ENCODE measurements at regions not wholly inside any gene's neighbourhood (a gene's known extent, or its start where the extent isn't known, plus 50 kb on each side); places are given as distances from the start of the nearest gene placed in this dataset.
A peak's percentile ranks its signal among the peaks of the same experiment; 100 is the strongest.
"Not testable (repeated sequence)": the region's sequence is repeated elsewhere in the genome, so short reads cannot be mapped to it uniquely, and the experiment has no call there.

DNA sequence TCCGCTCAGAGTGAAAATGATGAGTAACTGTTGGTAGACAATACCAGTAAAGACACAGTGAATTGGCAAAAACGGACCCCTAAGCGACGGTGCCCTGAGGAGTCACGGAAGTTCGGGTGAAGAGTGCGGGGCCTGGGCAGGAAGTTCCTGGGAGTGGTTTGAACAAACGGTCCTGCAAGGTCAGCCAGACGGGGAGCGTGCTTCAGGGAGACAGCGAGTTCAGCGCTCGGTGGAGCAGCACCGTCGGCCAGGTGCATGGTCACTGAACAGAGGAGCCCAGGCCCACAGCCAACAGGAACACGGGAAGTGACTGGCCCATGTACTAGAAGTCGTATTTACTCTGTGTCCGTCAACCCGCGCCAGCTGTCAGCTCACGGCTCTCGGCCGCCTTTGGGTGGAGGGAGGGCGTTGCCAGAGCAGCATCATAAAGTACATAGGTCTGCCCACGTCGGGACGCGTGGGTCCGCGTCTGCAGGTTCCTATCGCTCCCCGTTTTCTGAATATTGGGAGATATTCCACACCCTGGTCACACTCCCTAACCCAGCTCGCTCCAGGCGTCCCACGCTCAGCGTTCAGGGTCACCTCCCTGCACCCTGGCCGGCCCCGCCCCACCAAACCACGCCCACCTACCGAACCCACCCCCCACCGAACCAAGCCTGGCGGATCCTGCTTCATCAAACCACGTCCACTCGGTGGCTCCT, 75.6 kb upstream of the UXS1 start:
- TF ChIP-seq POLR2A (IDR thresholded peaks at IDR 0.05) (no peak), EP300 (IDR thresholded peaks at IDR 0.05) (no peak), POLR2AphosphoS5 (IDR thresholded peaks at IDR 0.05) (no peak)
- intact Hi-C loops (cut with DNase I), result no loop called here
- Histone ChIP-seq H3K9me3 (no peaks in the 10 kb centered on the region), H3K27me3 (no peaks in the 10 kb centered on the region), H3K27ac (no peak overlapping the region), H3K4me3 (peak overlapping the region in 2 of 4 donors; percentile 42 to 45), H3K4me1 (peaks cover 0 to 13% (median 5%) of the 10 kb centered on the region in 4 donors), H3K36me3 (no peaks in the 10 kb centered on the region)
- WGBS, 2 donors, result 4 to 16% methylated on average over 43 to 44 of the region's 44 CpGs
- no peak for DNase-seq

DNA sequence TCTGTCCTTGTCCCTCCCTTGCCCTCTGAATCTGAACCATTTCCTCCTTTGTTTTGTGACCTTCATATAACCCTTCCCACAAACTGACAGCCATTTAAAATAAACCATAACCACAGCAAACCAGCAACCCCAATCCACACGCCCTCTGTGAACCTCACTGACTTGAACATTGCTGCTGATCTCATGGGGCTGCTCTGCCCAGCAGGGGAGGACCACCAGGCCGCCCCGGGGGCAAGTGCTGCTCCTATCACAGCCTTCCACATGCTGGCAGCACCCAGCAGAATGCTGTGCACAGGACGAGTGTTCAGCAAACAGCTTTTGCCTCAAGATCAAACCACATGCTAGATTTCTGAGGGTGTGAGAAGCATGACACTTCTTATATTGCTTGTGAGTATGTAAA, 73.9 kb upstream of the UXS1 start:
- H3K27ac ChIP-seq, result no peak overlapping the region
- H3K9me3 ChIP-seq, result no peaks in the 10 kb centered on the region
- no peak for DNase-seq
- intact Hi-C loops (cut with DNase I), result no loop called here
- H3K4me1 ChIP-seq, result peaks cover 0 to 13% (median 5%) of the 10 kb centered on the region in 4 donors
- no peaks in the 10 kb centered on the region for H3K36me3 ChIP-seq
- TF ChIP-seq POLR2AphosphoS5 (IDR thresholded peaks at IDR 0.05) (no peak), POLR2A (IDR thresholded peaks at IDR 0.05) (no peak), EP300 (IDR thresholded peaks at IDR 0.05) (no peak)
- TF ChIP-seq, protein P1, sequence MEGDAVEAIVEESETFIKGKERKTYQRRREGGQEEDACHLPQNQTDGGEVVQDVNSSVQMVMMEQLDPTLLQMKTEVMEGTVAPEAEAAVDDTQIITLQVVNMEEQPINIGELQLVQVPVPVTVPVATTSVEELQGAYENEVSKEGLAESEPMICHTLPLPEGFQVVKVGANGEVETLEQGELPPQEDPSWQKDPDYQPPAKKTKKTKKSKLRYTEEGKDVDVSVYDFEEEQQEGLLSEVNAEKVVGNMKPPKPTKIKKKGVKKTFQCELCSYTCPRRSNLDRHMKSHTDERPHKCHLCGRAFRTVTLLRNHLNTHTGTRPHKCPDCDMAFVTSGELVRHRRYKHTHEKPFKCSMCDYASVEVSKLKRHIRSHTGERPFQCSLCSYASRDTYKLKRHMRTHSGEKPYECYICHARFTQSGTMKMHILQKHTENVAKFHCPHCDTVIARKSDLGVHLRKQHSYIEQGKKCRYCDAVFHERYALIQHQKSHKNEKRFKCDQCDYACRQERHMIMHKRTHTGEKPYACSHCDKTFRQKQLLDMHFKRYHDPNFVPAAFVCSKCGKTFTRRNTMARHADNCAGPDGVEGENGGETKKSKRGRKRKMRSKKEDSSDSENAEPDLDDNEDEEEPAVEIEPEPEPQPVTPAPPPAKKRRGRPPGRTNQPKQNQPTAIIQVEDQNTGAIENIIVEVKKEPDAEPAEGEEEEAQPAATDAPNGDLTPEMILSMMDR (IDR thresholded peaks at IDR 0.05), result no peak
- H3K27me3 ChIP-seq, result no peaks in the 10 kb centered on the region
- H3K4me3 ChIP-seq, result no peak overlapping the region
- 74 to 77% methylated on average over 4 of the region's 4 CpGs for WGBS, 2 donors

GRCh38 chr2:106261871-106262321, 67.8 kb upstream of the UXS1 start:
- no peaks in the 10 kb centered on the region for H3K4me1 ChIP-seq
- H3K9me3 ChIP-seq, result no peaks in the 10 kb centered on the region
- no peak for TF ChIP-seq EP300 (IDR thresholded peaks at IDR 0.05)
- H3K27ac ChIP-seq, result no peak overlapping the region
- no peak for DNase-seq
- H3K27me3 ChIP-seq, result no peaks in the 10 kb centered on the region
- no peaks in the 10 kb centered on the region for H3K36me3 ChIP-seq
- WGBS, 2 donors, result 59 to 65% methylated on average over 6 of the region's 6 CpGs
- no peak overlapping the region for H3K4me3 ChIP-seq
- intact Hi-C loops (cut with DNase I), result no loop called here

DNA sequence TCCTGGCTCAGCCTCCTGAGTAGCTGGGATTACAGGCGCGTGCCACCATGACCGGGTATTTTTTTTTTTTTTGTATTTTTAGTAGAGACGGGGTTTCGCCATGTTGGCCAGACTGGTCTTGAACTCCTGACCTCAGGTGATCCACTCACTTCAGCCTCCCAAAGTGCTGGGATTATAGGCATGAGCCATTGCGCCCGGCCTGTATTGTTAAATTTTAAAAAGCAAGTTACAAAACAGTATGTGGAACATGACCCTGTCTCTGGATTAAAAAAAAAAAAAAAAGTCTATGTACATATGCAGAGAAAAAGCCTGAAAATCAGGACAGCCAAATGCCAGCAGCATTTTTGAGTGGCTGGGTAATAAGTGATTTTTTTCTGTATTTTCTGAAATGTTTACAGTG, 64.8 kb upstream of the UXS1 start:
- H3K4me1 ChIP-seq; DNase-seq; H3K36me3 ChIP-seq; H3K9me3 ChIP-seq; H3K27ac ChIP-seq; H3K27me3 ChIP-seq; intact Hi-C loops (cut with DNase I); H3K4me3 ChIP-seq: not testable (repeated sequence)
- WGBS, 2 donors, result 92 to 96% methylated on average over 7 of the region's 7 CpGs

- H3K27me3 ChIP-seq, result no peaks in the 10 kb centered on the region
- 92 to 94% methylated on average over 3 of the region's 3 CpGs for WGBS, 2 donors
- no peak for DNase-seq
- no peak overlapping the region for H3K27ac ChIP-seq
- no peak overlapping the region for H3K4me3 ChIP-seq
- H3K36me3 ChIP-seq, result no peaks in the 10 kb centered on the region
- H3K9me3 ChIP-seq, result no peaks in the 10 kb centered on the region
- H3K4me1 ChIP-seq, result no peaks in the 10 kb centered on the region
- TF ChIP-seq POLR2AphosphoS5 (IDR thresholded peaks at IDR 0.05), result no peak
- intact Hi-C loops (cut with DNase I), result no loop called here
These were observed 63.7 kb upstream of the UXS1 start for GRCh38 chr2:106257830-106258229.

- TF ChIP-seq POLR2AphosphoS5 (IDR thresholded peaks at IDR 0.05) (no peak), POLR2A (IDR thresholded peaks at IDR 0.05) (no peak), EP300 (IDR thresholded peaks at IDR 0.05) (no peak)
- TF ChIP-seq, protein P1 (IDR thresholded peaks at IDR 0.05), result no peak
- Histone ChIP-seq H3K27me3 (no peaks in the 10 kb centered on the region), H3K36me3 (no peaks in the 10 kb centered on the region), H3K4me1 (no peaks in the 10 kb centered on the region), H3K27ac (no peak overlapping the region), H3K9me3 (no peaks in the 10 kb centered on the region), H3K4me3 (no peak overlapping the region)
- intact Hi-C loops (cut with DNase I), result no loop called here
- 93 to 95% methylated on average over 5 of the region's 5 CpGs for WGBS, 2 donors
- no peak for DNase-seq
These were observed 63.0 kb upstream of the UXS1 start for GRCh38 chr2:106257135-106257534.

- 79% methylated on average over 3 of the region's 3 CpGs for WGBS, 2 donors
- DNase-seq, H3K27me3 ChIP-seq, H3K27ac ChIP-seq, H3K4me3 ChIP-seq, H3K4me1 ChIP-seq, H3K9me3 ChIP-seq, H3K36me3 ChIP-seq: not testable (repeated sequence)
- intact Hi-C loops (cut with DNase I), result loop anchor here (2.0 to 5.0 kb wide), 2 partner anchors 293 to 340 kb away; no protein-coding TSS in a partner anchor
These were observed 55.2 kb upstream of the UXS1 start for GRCh38 chr2:106249157-106249828.
